GM12878 (cell line): ENCODE measurements at regions not wholly inside any gene's neighbourhood (a gene's known extent, or its start where the extent isn't known, plus 50 kb on each side); places are given as distances from the start of the nearest gene placed in this dataset.

Experiments
- ATAC-seq: fragments of 200-7000 bp; cut with Tn5 transposase; 3 replicates; pipeline ENCODE4 v1.9.1; 2020; ENCODE audit warnings: mild to moderate bottlenecking, moderate library complexity
- BruUV-seq: library from RNA; stranded (reverse); fragments of 400-500 nt; replicated peaks from 2 replicates; lab custom pipeline; 2021; lab: Mats Ljungman, UMichigan
- CTCF ChIA-PET: fragments of 300-600 bp; sonication (Branson Sonifier 250); formaldehyde crosslinking; extraction: SDS; loops from one replicate; lab custom pipeline; 2021; ENCODE audit warnings: inconsistent platforms; lab: Yijun Ruan, JAX
- POLR2A ChIA-PET: fragments of 350-600 bp; formaldehyde crosslinking; extraction: SDS; loops from one replicate; lab custom pipeline; 2021; ENCODE audit warnings: inconsistent platforms; lab: Charles Lee
- RAD21 ChIA-PET: fragments of 300-600 bp; sonication (Branson Sonifier 250); formaldehyde crosslinking; loops from one replicate; lab custom pipeline; 2023; ENCODE audit warnings: antibody characterized with exemption; ENCODE audit not compliant: unreplicated experiment; lab: Charles Lee
- SMC1A ChIA-PET: fragments of 300-600 bp; sonication (Branson Sonifier 250); formaldehyde crosslinking; loops from one replicate; lab custom pipeline; 2023; ENCODE audit not compliant: unreplicated experiment, uncharacterized antibody; lab: Charles Lee
- DNase-seq: peaks from one replicate; pipeline ENCODE4 v3.0.0-alpha.2; 2011; ENCODE audit warnings: low read depth, low spot score
- FAIRE-seq: peaks from 3 replicates; lab custom pipeline; 2011; peaks lifted over from hg19 to GRCh38; lab: Jason Lieb, UNC
- H2AFZ ChIP-seq: 2 replicates; pipeline ENCODE4 v1.6.0; 2011; ENCODE audit warnings: low read depth, low read length, control low read depth; ENCODE audit not compliant: control insufficient read depth
- H3K27ac ChIP-seq: 2 replicates; pipeline ENCODE4 v1.5.1; 2011; ENCODE audit warnings: control low read depth; ENCODE audit not compliant: control insufficient read depth, insufficient read depth
- H3K27me3 ChIP-seq, 2 experiments: replicated peaks in 1 of 2; 2 replicates each; pipeline versions ENCODE4 v1.6.0 to v1.6.1; 2011; ENCODE audit warnings: low read length in 1 of 2; ENCODE audit not compliant: control insufficient read depth in 2 of 2, insufficient read depth in 2 of 2
- H3K36me3 ChIP-seq, 2 experiments: 2 replicates each; pipeline ENCODE4 v1.5.1; 2011; ENCODE audit warnings: low read length in 1 of 2; ENCODE audit not compliant: control insufficient read depth in 2 of 2, insufficient read depth in 2 of 2
- H3K4me1 ChIP-seq: 2 replicates; pipeline ENCODE4 v1.6.1; 2011; ENCODE audit warnings: mild to moderate bottlenecking, low read length, moderate library complexity, mixed read lengths; ENCODE audit not compliant: control insufficient read depth, insufficient read depth
- H3K4me2 ChIP-seq: 2 replicates; pipeline ENCODE4 v1.6.0; 2011; ENCODE audit warnings: control low read depth; ENCODE audit not compliant: control insufficient read depth, insufficient read depth
- H3K4me3 ChIP-seq: fragments of 200-600 bp; sonication (generic); 2 replicates; pipeline ENCODE4 v1.5.1; 2016
- H3K79me2 ChIP-seq: 2 replicates; pipeline ENCODE4 v1.6.0; 2011; ENCODE audit warnings: low read length; ENCODE audit not compliant: control insufficient read depth, insufficient read depth
- H3K9ac ChIP-seq: 2 replicates; pipeline ENCODE4 v1.8.0; 2011; ENCODE audit warnings: low read length, control low read depth, mixed read lengths; ENCODE audit not compliant: control insufficient read depth, insufficient read depth
- H3K9me3 ChIP-seq: replicated peaks from 3 replicates; pipeline ENCODE4 v1.5.1; 2011; ENCODE audit warnings: mild to moderate bottlenecking, low read length; ENCODE audit not compliant: control insufficient read depth, insufficient read depth
- H4K20me1 ChIP-seq: 2 replicates; pipeline ENCODE4 v1.6.0; 2011; ENCODE audit not compliant: control insufficient read depth, insufficient read depth
- HDGF ChIP-seq: fragments of 450-650 bp; IDR thresholded peaks from 2 replicates; pipeline ENCODE4 v1.6.1; 2016; ENCODE audit warnings: antibody characterized with exemption
- IKZF1 ChIP-seq: fragments of 450-650 bp; conservative IDR thresholded peaks from 2 replicates; pipeline ENCODE4 v1.6.1; 2017; ENCODE audit warnings: antibody characterized with exemption, mild to moderate bottlenecking
- POU2F2 ChIP-seq: IDR thresholded peaks from 3 replicates; pipeline ENCODE4 v1.6.1; 2011; ENCODE audit warnings: low read depth, mild to moderate bottlenecking, low read length, borderline replicate concordance
- RBBP5 ChIP-seq: fragments of 200-600 bp; sonication (generic); conservative IDR thresholded peaks from 2 replicates; pipeline ENCODE4 v1.6.1; 2016
- ZNF592 ChIP-seq: fragments of 450-650 bp; IDR thresholded peaks from 2 replicates; pipeline ENCODE4 v1.6.1; 2017; ENCODE audit warnings: mild to moderate bottlenecking, moderate library complexity
- ZNF687 ChIP-seq: fragments of 450-650 bp; IDR thresholded peaks from 2 replicates; pipeline ENCODE4 v1.6.1; 2017; ENCODE audit warnings: mild to moderate bottlenecking, moderate library complexity
- WGBS: methylation state at CpG from one replicate; pipeline ENCODE4 v1.1.6; 2016; ENCODE audit warnings: low lambda C conversion rate; ENCODE audit not compliant: insufficient replicate concordance, insufficient coverage; ENCODE audit errors: missing lambda C conversion rate; 5-methylcytosine and 5-hydroxymethylcytosine counted together
- in situ Hi-C: fragments of 300-500 bp; cut with MboI; formaldehyde crosslinking; loops from 9 replicates; pipeline ENCODE4 v1.14.3; 2018; ENCODE audit warnings: mixed read lengths
- intact Hi-C: fragments of 100-400 bp; cut with micrococcal nuclease; formaldehyde crosslinking; loops from one replicate; pipeline ENCODE4 v1.14.2; 2022; ENCODE audit not compliant: unreplicated experiment
- TF ChIP-seq, protein P1 (sequence below): fragments of 450-650 bp; IDR thresholded peaks from 2 replicates; pipeline ENCODE4 v1.6.1; 2014; ENCODE audit warnings: mild to moderate bottlenecking
- TF ChIP-seq, protein P2 (sequence below): IDR thresholded peaks from 2 replicates; pipeline ENCODE4 v1.6.1; 2012; ENCODE audit warnings: improper control_type of control experiment, low read depth, low read length; ENCODE audit not compliant: insufficient replicate concordance

GRCh38 chr6:22966691-22967422 lies 397.5 kb downstream of the HDGFL1 start:
- 0% methylated on average over 3 of the region's 3 CpGs for WGBS
- Histone ChIP-seq H3K4me2 (no peak overlapping the region), H3K27ac (no peak overlapping the region), H3K27me3 (no peaks in the 10 kb centered on the region), H3K4me3 (no peak overlapping the region), H2AFZ (no peak overlapping the region), H3K4me1 (no peaks in the 10 kb centered on the region), H3K79me2 (no peaks in the 10 kb centered on the region), H3K9ac (no peak overlapping the region), H4K20me1 (no peaks in the 10 kb centered on the region), H3K9me3 (no peaks in the 10 kb centered on the region), H3K36me3 (no peaks in the 10 kb centered on the region)
- intact Hi-C loops: no loop called here
- ChIA-PET RAD21 (no interaction called here), CTCF (no interaction called here), POLR2A (interaction anchor here (2.2 kb wide), 1 partner anchor 10 kb away, joined by 6 read pairs; no protein-coding TSS in a partner anchor), SMC1A (interaction anchor here (5.1 kb wide), 1 partner anchor 11 kb away, joined by 32 read pairs; no protein-coding TSS in a partner anchor)
- in situ Hi-C loops: no loop called here
- no TSS peak for BruUV-seq
- ATAC-seq: no peak
- FAIRE-seq: no peak
- no peak for DNase-seq
- TF ChIP-seq IKZF1 (no peak), ZNF687 (no peak), HDGF (no peak), RBBP5 (no peak), ZNF592 (no peak), POU2F2 (no peak)
- TF ChIP-seq, protein P1, sequence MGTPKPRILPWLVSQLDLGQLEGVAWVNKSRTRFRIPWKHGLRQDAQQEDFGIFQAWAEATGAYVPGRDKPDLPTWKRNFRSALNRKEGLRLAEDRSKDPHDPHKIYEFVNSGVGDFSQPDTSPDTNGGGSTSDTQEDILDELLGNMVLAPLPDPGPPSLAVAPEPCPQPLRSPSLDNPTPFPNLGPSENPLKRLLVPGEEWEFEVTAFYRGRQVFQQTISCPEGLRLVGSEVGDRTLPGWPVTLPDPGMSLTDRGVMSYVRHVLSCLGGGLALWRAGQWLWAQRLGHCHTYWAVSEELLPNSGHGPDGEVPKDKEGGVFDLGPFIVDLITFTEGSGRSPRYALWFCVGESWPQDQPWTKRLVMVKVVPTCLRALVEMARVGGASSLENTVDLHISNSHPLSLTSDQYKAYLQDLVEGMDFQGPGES: no peak
- TF ChIP-seq, protein P2, sequence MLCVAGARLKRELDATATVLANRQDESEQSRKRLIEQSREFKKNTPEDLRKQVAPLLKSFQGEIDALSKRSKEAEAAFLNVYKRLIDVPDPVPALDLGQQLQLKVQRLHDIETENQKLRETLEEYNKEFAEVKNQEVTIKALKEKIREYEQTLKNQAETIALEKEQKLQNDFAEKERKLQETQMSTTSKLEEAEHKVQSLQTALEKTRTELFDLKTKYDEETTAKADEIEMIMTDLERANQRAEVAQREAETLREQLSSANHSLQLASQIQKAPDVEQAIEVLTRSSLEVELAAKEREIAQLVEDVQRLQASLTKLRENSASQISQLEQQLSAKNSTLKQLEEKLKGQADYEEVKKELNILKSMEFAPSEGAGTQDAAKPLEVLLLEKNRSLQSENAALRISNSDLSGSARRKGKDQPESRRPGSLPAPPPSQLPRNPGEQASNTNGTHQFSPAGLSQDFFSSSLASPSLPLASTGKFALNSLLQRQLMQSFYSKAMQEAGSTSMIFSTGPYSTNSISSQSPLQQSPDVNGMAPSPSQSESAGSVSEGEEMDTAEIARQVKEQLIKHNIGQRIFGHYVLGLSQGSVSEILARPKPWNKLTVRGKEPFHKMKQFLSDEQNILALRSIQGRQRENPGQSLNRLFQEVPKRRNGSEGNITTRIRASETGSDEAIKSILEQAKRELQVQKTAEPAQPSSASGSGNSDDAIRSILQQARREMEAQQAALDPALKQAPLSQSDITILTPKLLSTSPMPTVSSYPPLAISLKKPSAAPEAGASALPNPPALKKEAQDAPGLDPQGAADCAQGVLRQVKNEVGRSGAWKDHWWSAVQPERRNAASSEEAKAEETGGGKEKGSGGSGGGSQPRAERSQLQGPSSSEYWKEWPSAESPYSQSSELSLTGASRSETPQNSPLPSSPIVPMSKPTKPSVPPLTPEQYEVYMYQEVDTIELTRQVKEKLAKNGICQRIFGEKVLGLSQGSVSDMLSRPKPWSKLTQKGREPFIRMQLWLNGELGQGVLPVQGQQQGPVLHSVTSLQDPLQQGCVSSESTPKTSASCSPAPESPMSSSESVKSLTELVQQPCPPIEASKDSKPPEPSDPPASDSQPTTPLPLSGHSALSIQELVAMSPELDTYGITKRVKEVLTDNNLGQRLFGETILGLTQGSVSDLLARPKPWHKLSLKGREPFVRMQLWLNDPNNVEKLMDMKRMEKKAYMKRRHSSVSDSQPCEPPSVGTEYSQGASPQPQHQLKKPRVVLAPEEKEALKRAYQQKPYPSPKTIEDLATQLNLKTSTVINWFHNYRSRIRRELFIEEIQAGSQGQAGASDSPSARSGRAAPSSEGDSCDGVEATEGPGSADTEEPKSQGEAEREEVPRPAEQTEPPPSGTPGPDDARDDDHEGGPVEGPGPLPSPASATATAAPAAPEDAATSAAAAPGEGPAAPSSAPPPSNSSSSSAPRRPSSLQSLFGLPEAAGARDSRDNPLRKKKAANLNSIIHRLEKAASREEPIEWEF: no peak
